TTC549 (cell line): ENCODE measurements at regions not wholly inside any gene's neighbourhood (a gene's known extent, or its start where the extent isn't known, plus 50 kb on each side); places are given as distances from the start of the nearest gene placed in this dataset.
"Not testable (repeated sequence)": the region's sequence is repeated elsewhere in the genome, so short reads cannot be mapped to it uniquely, and the experiment has no call there.

Source experiments
- FAIRE-seq: peaks from 2 replicates; lab custom pipeline; 2012; peaks lifted over from hg19 to GRCh38; lab: Jason Lieb, UNC

DNA sequence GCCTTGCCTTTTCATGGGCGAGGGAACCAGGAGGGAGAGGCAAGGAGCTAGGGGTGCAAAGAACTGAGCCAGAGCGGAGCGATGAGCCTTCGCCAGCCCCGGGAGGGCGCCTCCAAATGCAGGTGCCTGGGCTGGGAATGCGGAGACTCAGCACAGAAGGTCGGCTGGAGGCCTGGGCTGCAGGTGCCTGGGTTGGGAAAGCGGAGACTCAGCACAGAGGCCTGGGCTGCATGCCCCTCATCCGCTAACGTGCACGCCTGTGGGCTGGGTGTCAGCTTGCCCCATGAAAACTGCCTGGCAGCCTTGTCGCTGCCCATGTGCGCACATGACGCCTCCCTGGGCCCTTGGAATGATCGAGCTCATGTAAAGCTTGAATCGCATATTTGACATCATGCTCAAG is 51.8 kb downstream of the POM121L12 start:
- no peak for FAIRE-seq

DNA sequence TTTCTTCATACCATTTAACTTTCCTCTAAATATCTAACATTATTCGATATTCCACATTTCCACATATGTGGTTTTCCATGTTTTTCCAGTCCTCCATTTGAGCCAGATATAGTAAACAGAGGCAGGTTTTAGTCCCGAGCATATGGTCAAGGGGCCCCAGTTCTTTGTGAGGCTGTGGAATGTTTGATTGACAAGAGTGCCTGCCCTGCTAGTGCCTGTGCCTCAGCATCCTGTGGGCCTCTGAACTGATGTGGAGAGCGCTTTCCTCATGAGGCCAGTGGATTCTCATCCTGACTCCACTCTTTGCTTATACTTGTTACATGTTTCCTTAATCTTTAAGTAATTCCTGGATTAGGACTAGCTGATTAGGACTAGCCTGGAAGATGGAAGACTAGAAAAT is 58.8 kb downstream of the POM121L12 start:
- no peak for FAIRE-seq

DNA sequence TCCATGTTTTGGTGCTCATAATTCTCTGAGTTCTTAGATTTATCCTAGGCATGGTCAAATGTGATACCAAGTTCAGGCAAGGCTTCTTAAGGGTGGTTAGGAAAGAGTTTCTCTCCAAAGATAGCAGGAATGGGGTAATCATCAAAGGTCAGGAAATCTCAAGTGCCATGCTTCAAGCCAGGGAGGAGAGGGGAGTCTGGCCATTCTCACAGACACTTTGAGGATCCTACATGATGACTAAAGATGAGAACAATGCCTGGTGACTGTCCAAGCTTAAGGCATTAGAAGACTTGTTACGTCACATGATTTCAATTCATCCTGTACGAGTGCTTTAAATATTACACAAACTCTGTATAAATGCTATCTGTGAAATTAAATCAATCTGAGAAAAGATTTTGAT is 59.4 kb downstream of the POM121L12 start:
- FAIRE-seq, result no peak

DNA sequence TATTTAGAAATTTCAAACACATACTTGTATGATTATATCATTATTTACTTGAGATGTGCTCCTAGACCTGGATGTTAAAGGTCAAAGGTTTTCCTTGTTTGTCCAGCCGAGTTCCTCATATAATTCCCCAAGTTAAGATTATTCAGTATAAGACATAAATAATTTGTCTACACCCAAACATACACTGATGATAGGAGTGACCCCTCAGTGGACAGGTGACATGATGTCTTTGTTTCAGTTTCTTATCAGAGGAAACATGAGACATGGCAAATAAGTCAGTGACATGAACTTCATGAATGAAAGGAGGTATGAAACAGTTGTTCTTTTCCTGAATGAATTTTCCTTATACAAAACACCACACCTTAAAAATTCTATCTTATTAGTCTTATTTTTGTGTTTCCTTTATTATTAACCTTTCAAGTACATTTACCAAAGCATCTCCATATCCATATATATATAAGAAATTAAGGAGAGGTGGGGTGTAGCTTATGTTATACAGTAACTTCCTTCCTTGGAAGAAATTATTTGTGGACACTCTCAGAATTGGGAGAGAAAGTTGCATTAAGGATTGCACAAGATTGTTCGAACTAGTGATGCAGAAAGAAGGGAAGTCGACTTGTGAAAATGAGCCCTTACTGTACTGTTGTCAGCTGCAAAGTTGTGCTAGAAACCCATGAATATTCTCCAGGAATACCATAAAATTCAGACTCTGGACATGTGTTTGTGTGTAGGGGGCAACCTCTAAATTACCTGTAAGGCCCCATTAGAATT is 60.5 kb downstream of the POM121L12 start:
- no peak for FAIRE-seq

DNA sequence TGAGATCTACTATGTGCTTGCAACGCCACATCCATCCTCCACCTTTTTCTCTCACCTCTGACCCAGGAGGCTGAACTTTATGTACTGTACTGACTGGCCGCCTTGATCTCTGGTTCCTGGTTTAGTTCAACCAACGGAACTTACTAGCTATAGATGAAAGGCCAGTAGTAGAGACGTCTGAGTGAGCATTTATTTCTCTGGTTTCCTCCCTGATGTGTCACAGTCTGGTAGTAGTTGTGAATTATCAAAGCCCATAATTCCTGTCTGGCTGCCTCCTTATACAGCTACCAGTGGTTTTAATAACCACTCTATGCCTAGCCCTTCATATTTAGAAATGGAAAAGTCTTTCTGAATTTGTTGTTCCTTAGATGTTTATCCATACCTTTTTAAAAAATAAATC is 64.7 kb downstream of the POM121L12 start:
- no peak for FAIRE-seq

DNA sequence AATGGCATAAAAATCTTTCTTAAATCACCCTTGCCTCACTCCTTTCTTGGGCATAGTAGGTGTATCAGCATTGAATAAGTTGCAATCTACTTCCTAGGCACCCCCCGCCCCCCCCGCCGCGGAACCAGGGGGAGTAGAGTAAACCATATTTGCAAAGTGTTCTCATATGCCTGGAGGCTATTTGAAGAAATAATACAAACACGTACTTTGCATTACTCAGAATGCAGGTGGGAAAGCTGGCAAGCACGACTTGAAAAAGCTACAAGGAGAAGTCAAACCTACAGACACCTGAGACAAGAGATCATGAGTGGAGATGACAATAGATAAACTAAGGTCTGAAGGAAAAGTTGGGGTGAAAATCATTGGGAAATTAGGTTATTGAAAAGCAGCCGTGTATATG is 65.6 kb downstream of the POM121L12 start:
- FAIRE-seq, result no peak

DNA sequence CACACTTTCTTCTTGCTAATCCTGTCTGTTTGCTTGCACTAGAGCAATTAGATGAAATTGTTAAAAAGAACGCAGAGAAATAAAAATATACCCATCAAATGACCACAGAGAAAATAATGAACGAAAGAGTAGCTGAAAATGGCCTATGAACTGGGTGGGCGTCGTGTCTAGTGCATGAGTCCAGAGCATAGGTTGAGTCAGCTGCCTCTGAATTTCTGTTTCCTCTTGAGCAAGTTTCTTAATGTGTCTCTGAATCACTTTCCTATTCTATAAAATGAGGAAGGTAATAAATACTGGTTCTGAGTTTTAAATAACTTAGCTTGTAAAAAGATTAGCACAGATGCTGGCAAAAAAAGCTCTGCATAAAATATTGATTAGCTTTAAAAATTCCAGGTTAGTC is 75.0 kb downstream of the POM121L12 start:
- FAIRE-seq, result no peak

DNA sequence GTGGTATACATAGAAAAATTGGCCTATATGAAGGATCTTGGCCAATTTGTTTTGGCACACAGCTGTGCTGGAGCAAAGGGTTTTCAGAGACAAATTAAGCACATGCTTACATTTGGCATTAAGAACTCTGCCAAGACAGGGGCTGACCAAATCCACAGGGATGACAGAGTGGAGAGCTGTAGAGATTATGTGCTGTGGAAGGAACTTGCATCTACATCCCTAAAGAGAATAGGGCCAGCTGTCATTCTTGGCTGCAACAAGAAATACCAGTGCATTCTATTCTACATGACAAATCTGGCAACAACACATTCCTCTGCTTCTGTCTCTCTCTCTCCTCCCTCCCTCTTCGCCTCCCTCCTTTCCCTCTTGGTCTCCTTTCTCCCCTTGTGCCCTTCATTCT is 75.6 kb downstream of the POM121L12 start:
- no peak for FAIRE-seq

DNA sequence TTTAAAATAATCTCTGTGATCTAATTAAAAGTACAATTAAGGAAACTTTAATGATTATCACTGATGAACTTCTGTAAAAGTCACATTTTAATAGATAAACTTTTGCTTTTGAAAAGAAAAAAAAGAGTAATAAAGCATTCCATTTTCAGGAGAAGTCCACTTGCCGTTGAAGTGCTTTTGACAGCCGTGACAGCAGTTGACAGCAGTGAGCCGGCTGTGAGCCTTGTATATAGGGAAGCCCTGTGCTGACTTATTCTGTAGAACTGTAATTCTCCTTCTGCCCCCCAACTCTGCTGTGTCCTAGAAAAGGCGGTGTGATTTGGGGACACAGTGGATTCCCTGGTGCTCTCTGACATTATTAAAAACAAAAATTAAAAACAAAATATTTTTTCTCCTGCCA is 78.0 kb downstream of the POM121L12 start:
- FAIRE-seq, result no peak

DNA sequence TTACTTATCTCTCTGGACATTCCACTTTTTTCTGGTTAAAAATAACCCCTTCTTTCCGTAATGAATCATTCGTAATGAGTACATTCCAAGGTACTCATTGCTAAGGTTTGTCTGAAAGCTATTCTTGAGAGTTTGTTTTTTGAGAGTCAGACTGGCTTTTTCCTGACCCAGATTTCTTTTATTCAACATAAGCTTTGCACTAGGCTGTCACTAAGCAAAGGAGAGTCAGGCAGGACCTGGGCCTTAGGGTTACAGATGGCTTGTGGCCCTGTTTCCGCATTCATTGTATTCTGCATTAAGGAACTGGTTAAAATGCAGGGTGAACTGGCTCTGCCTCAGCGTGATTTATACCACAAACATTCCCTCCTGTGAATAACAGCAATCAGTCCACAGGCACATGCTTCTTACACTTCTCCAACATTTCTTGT is 84.1 kb downstream of the POM121L12 start:
- FAIRE-seq, result no peak

DNA sequence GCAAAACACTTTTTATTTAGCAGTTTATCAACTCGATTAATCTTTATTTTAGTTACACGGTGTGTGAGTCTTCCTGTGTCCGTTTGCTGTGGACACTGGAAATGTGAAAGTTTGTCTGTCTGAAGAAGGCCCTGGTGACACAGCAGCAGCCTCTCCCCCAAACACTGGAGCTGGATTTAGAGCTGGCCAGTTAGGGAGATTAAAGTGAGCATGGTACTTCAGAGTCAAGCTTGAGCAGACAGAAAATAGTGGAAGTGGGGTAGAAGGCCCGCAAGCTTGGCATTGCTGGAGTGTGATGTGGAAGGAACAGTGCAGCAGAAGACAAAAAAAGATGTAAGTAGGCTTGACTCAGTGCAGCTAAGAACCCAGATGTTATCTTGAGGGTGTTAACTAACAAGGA is 85.9 kb downstream of the POM121L12 start:
- no peak for FAIRE-seq

DNA sequence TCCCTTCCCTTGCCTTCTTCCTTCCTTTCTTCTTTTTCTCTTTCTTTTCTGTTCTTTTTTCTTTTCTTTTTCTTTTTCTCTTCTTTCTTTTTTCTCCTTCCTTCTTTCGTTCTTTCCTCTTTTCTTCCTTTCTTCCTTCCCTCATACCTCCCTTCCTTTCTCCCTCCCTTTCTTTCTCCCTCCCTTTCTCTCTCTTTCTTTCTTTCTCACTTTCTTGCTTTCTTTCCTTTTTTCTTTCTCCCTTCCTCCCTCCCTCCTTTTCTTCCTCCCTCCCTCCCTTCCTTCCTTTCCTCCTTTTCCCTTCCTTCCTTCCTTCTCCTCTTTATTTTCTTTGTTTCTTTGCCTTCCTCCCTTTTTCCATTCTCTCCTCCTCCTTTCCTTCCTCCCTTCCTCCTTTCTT is 96.3 kb downstream of the POM121L12 start:
- no peak for FAIRE-seq

DNA sequence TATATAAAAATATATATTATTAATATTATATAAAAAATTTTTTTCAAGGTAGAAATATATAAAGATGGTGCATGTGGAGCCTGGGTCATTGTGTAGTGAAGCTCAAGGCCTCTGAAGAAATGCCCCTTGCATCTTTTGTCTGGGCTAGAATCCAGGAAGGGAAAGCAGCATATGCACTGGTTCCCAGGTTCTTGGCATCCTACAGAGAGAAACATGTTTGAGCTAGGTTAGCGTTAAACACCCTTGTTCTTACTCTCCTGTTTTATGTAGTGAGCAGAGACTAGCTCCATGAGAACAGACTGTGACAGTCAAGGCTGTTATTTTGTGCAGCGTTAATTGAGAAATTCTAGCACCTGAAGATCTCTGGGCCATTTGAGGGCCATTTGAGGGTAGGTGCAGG is 116.1 kb downstream of the POM121L12 start:
- no peak for FAIRE-seq

DNA sequence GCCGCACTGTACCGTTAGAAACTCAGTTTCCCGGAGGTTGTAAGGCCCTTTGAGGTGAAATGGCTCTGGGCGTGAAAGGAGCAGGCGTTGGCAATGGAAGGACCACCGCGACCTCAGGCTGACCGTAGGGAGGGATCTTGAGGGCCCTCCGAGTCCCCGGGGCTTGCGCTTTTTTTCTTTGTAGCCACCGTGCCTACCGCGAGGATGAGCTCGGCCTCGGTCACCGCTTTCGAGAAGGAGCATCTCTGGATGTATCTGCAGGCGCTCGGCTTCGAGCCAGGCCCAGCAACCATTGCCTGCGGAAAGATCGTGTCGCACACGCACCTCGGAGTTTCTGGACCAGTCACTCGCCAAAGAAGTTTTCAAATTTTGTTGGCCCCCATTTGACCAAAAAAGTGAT is 151.8 kb downstream of the POM121L12 start:
- FAIRE-seq, result not testable (repeated sequence)

DNA sequence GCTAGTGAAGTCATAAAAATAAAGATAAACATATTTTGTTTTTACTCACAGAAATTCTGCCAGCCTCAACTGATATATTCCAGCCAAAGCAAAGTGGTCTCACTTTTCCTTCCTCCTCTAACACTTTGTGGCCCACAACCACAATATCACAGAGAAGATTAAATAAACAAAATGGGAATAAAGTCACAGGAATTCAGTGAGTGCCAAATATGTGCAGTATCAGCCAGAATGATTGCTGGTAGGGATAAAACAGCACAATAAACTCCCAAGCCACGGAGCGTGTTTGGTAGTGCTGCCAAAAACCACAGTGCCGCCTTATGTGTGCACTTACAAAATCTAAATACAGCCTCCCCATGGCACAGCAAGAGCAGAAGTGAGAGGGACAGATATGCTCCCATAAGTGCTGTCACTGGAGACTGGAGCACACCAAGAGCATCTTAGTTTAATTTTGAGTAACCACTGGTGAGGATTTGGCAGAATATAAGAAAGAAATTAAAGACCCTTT is 155.8 kb downstream of the POM121L12 start:
- FAIRE-seq, result no peak

DNA sequence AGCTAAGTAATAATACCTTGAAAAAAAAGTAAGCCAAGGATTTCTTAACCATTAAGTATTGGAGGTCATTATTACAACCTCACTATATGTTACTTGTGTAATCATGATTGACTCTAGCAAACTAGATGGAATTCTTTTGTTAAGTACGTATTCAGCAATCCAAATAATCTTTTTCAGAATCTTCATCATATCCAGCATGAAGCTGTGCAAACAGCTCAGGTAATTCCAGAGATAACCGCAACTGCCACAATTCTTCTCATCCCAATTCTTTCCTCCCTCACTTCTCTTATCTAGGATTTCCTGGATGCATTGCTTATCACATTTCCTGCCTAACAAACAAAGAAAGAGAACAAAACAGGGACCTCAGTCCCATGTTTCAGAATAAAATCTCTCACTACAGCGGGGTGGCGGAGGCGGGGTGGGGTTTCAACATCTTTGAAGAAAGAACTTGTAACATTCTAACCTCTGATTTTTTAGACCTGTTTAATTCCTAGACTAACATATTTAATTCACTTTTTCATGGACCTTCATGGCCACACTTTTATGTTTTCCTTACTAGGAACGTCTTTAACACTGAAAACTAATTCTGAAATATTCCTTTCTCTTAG is 156.5 kb downstream of the POM121L12 start:
- FAIRE-seq, result no peak

DNA sequence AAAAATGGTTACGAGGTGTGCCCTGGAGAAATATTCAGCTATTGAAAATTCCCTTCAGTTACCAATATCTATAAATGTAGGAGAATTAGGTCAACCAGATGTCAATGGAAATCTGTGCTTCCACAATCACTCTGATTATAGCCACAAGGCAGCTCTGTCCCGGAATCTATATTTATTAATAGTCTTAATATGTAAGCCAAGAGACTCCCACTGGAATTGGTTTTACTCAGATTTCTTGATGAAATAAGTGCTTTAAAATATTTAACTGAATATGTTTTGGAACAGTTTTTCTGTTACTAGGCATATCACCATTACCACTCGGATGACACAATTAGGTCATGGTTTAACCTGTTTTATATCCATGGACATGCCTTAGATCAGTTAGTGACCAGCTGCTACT is 169.6 kb downstream of the POM121L12 start:
- no peak for FAIRE-seq

DNA sequence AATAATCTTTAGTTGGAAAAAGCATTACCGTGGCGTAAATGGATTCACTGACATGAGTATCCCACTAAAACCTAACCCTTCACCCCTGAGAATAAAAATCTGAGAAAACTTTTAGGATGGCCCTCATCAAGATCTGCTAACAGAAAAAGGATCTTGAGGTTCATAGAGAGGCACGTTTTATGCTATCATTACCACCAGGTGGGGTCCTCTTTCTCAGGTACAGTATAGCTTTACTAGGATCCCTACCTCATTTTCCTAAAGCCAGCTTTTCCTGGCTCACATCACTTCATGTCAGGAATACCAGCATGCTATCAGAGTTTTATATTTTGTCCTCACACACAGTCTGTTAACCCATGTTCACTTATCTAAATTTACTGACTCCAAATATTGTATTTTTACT is 173.7 kb downstream of the POM121L12 start:
- FAIRE-seq, result no peak

DNA sequence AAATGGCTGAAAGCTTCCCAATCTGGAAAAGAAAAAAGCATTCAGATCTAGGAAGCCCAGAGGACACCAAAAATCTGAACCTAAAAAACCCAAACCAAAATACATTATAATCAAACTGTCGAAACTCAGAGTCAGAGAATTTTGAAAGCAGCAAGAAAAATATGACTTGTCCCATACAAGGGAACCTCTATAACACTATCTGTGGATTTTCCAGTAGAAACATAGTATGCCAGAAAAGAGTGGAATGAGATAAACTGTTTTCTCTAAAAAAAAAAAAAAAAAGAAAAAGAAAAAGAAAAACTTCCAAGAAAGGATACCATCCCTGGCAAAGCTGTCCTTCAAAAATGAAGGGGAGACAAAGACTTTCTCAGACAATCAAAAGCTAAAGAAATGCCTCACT is 179.0 kb downstream of the POM121L12 start:
- FAIRE-seq, result no peak

DNA sequence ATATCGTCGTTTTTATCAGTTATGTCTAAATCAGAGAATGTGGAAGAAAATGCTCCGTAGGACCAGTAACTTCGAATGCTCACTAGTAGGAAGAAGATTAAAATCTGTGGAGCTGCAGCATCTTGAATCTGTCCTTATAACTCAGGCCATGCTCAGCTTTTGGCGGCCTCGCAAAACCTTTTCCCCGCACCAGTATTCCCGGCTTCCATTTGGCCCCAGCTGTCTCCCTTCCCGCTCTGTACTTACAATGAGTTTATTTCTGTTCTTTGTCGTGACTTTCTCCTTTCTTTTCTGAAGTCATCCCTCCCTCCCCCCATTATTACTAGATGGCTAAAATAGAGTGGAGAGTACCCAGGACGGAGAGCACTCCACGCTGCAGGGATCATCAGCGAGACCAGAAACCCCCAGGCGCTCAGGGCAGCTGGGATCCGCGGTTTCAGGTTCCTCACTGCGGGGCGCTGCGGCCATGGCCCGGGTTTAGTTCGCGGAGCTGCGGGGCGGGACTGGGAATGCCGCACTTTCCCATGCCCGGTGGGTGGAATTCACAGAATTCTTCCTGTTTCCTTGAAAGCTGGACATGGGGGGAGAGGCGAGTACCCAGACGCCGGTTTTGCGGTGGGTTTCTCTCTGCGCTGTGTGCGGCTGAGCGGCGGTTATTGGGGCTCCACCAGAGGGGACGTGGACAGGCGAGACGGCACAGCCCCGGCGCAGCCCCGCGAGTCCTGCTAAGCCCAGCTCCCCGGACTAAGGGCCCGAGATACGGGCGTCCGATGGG is 183.5 kb downstream of the POM121L12 start:
- no peak for FAIRE-seq

DNA sequence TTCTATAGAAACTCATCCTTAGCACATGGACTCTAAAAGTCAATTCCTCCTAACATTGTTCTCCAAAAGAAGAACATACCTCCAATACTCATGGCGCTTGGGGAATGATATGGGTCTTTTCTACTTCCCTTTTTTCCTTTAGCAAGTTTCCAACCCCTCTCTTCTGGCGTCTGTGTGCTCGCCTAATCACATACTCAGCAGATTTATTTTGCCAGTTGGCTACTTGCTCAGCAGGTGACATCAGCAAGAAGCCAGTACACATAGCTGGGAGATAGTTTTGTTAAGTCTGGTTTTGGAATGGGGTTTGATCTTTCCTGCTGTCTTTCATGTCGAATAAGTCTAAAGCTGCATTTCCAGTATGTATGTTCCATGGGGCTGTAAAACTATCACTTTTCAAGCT is 193.8 kb downstream of the POM121L12 start:
- FAIRE-seq, result no peak

DNA sequence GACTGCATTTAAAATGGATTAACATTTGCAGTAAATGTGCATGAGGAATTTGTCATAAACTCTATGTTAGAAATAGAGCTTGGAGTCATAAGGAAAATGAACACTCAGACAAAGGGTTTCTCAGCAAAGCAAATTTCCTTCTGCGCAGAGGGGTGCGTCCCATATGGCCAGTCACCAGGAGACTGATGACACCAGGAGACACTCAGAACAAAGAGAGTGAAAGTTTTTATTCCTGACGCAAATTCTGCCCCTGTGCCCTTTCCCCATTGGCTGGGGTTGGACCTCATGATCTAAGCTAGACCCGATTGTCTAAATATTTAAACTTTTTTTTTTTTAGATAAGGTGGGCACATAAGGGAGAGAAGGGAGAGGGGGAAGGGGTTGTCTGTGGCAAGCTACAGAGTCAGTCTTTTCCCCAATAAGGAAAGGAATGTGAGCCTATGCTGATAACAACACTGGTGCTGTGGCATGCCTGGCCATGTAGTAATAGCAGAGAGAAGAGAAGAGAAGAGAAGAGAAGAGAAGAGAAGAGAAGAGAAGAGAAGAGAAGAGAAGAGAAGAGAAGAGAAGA is 202.0 kb downstream of the POM121L12 start:
- no peak for FAIRE-seq

DNA sequence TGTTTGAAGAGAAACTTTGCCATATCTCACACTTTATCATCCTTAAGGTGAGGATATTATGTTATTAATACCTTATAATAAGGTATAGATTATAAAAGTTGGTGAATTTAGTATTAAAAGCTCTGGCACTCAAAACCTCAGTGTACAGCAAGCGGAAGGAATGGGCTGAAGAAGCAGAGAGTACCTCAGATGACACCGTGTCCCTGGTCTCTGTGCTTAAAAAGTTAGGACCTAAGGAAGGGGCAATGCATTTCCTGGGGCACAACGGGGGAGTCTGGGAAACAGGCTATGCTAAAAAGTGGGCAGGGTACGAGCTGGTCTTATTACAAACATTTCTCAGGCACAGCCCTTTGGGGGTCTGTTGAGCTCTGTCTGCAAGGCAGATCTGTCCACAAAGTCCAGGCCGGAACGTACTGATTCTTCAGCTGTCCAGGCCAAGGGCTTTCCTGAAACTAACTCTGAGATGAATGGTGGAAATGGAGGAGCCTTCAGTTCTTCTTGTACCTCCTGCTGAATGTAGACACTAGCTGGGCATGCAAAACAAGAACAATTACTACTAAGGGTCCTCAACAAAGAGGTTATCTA is 202.7 kb downstream of the POM121L12 start:
- FAIRE-seq, result no peak
